GM19463 (cell line): ENCODE measurements at regions not wholly inside any gene's neighbourhood (a gene's known extent, or its start where the extent isn't known, plus 50 kb on each side); places are given as distances from the start of the nearest gene placed in this dataset.

Source experiments
- ATAC-seq: cut with Tn5 transposase; IDR thresholded peaks from one replicate; pipeline ENCODE4 v1.9.1; 2021; ENCODE audit warnings: mild to moderate bottlenecking, moderate library complexity; ENCODE audit not compliant: unreplicated experiment

DNA sequence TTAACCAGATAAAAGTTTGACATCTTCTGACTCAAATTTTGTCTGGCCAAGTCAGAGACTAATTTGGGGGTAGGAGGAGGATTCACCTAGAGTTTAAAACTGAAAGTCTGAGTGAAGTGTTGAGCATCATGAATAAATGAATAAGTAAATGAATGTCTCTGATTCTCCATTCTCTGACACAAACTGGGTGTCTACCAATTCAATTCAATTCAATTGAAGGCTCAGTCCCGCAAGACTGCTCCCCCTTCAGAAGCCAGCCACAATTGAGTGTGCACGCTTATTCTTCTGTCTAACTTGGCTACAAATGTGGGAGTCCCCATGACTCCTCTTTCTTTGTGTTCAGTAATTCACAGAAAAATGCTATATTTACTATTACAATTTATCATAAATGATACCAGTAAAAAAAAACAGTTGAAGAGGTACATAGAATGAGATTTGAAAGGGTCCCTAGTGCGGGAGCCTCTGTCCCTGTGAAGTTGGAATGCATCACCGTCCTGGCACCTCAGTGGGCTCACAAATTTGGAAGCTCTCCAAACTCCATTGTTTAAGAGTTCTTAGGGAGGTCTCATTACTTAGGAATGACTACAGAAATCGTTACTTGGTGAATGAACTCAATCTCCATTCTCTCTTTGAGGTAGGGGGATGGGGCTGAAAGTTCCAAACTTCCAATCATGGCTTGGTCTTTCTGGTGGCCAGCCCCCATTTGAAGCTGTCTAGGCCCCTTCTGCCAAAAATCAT lies 243.7 kb upstream of the PHYHIPL start:
- ATAC-seq: no peak

DNA sequence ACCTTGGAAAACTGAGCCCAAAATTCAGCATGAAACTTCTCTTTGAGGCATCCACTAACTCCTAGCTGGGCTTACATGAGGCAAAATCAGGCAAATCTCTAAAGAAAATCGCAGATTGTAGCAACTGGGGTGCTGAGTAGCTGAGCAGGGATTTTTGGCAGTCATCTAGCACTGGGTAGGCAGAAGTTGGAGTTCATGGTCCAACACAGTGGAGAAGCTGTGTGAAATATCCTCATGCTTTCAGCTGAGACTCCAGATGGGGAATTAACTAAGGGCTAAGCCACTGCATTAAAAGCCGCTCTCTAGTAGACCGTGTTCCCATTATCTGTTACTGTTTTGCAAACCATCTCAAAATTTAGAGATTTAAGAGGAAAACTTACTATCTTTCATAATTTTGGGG lies 240.1 kb upstream of the PHYHIPL start:
- no peak for ATAC-seq

DNA sequence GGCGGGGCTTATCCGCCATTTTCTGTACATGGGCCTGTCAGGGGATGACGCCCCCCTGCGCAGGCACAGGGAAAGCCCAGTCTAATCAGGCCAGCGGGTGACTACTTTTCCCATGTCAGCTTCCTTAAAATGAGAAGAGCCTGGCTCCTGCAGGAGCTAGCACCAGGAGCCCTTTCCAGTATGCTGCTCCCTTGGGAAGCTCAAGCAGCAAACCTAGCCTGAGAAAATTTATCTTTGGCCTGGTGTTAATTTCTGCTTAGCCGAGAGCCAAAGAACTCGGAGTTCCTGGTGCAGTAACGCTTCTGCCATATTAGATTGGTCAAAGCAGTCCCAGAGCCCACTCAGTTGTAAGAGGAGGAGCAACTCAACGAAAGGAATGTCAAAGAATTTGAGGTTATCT lies 239.0 kb upstream of the PHYHIPL start:
- no peak for ATAC-seq

DNA sequence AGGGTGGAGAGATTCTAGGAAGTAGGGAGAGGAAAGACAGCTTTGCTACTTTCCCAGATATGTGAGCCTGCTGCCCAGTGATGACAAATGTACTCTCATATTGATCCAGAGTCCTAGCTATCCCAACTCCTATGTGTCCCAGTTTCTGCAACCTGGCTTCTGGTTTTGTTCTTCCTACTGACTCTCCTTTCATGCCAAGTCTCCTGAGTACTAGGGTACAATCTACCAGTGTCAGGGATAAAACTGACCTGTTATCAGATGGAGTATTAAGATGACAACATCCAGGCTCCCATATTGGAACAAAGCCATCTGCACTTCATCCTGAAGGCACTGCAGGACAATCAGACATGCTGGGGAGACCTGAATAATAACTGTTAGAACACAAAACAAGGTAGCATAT lies 233.7 kb upstream of the PHYHIPL start:
- no peak for ATAC-seq

DNA sequence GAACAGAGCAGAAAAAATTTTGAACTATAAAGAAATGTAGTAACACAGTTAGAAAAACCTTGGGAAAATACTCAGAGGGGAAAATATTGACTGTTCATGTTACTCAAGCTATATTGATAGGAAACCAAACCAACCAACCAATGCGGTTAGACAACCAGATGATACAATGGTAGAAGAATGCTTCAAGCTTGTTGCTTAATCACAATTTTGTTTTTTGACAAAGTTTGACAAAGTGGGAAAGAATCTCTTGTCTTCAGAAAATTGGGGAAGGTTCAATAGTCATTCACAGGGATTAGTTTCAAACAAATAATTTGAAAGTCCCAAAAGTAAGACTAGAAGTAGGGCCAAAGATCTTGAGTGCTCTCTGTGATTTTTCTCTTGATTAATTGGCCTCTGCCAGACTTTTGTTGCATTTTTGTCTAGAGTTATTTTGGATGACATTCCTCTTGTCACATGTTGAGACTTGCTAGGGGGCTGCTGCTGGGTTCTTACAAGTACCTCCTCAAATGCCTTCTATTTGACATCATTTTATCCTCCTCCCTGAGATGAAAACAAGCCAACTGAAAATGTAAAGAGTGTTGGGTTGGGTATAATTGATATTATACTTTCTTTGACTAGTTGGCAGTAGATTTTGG lies 233.1 kb upstream of the PHYHIPL start:
- ATAC-seq: no peak

DNA sequence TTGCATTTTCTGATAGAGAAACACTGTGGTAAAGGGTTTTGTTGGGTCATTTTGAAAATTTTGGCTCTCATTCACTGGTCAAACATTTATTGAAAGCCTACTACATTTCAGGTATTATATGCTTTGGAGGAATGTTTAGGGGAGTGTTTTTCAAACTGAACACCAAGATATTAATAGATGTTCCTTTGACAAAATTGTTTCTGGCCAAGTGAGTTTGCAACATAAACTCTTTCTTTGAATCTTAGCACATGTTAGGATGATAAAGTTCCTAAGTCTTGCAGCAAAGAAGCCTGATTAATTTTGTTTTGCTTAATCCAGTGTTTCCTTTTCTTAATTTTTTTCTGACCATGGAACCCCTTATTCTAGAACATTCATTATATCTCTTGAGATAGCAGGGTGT lies 232.5 kb upstream of the PHYHIPL start:
- no peak for ATAC-seq

DNA sequence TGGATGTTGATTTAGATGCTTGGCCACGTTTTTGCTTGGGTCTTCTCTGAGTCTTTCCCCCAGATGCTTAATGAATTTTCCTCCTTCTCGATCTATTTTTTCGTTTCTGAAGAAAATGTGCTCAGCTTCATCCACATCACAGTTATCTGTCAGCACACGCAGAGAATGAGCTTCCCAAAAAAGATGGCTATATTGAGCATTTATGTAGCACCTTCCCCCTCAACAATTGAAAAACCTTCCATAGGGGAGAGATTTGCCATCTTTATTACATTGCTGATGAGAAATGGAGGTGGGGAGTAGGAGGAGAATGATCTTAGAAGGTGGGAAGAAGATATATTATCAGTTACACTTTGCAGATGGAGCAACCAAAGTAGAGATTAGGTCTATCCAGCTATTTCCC lies 228.1 kb upstream of the PHYHIPL start:
- no peak for ATAC-seq

DNA sequence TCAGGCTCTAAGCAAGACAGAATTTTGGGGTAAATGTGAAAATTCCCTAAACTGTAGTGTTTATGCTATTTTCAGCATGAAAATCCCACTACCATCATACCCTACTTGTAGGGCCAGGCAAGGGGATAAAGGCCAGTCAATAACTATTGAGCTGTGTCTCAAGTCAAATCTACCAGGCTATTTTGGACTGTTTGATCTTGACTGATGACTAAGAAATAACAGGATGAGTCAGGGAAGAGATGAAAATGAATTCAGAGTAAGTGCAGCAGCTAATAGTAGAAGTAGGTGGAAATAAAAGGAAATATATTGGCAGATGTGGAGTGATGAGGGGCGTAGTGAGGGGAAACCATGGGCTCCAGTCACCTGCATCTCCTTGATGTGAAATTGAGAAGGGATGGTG lies 225.8 kb upstream of the PHYHIPL start:
- no peak for ATAC-seq

DNA sequence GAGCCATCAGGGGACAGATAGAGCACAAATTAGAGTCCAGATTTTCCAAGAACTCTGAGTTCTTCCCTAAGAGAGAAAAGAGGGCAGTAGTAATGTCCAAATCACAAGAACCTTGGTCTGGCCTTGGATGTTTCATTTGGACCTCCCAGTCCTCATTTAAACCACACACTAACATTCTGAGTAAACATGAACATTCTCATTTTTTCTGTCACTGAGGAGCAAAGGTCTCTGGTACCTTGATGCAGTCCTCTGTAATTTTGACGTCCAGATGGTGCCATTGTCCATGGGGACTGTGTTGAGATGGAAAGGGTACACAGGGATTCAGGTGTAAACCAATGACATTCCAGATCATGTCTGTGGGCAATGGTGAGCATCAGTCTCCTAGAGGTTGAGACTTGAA lies 225.4 kb upstream of the PHYHIPL start:
- ATAC-seq: no peak

DNA sequence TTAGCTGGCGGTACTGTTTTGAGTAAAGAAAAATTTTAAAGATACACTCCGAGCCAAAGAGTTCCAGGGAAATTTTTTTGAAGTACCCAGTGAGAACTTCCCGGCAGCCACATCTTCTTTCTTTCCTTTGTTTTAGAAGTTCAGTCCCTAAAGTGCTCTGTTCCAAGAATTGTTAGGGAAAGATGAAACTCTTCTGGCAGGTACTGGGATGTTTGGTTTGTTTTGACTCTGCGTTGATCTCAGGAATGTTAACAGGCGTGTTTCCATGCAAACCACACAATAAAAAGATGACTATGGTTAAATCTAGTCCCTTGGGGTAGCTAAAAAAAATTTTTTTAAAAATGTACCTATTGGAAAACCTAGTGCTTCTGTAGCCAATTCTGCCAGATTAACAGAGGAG lies 224.7 kb upstream of the PHYHIPL start:
- no peak for ATAC-seq

DNA sequence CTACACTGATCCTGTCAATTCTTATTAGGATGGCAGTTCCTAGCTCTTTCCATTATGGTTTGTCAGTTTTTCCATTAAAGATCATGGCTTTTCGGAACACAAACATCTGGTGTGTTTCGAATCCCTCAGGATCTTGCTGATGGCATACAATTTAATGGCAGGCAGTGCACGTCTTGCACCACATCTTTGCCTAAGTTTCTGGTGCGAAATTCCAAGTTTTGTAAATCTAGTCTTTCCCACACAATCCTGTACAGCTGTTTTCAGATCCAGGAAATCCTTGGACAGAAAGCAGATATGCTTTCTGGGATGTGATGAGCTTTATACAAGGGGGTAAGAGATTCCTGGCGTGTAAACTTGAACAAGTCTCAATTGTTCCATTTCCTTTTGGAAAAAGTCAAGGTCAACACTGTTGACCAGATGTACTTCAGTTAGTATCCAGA lies 224.3 kb upstream of the PHYHIPL start:
- no peak for ATAC-seq

DNA sequence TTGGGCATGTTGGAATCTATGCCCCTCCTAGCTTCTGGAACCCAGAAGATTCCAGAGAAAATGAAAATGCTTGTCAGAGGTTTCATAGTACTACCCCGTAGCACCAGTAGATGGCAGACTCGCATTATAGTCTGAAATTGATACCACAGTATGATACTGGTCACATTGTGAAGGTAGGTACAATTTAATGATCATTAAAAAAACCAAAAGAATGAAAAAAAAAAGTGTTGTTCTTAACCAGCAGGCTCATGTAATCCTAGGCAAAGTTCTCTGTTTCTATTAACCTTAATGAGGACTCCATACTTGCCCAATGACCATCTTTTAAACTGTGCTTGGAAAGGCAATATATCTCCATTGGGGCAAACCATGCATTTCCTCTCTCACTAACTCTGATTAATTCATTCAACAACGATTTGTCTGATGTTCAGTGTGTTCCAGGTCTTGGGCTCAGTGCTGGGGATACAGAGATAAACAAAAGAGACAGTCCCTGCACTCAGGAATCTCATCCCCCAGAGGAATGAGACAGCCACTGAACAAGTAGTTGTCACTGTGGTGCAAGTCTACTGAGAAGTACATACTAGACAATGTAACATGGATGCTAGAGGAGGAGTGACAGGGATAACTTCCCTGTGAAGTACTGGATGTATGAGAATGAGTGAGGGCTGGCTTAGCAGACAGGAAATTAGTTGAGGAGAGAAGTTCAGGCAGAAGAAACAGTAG lies 223.5 kb upstream of the PHYHIPL start:
- peak; percentile 68 for ATAC-seq

DNA sequence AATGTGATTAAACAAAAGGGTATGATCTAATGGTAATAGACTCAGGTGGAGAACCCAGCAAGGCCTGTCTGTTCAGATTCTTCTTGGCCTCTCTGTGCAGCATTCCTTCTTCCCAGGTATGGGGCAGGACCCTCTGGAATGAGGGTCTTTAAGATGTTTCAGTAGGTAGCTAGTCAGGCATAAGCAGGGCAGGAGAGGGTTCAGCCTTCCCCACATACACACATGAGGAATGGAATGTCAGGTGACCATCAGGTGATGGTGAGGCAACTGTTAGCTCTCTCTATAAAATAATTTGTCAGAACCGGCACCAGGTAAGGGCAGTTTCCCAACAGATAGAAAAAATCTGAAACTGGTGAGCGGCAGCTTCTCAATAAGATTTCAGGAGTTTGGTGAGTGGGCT lies 222.3 kb upstream of the PHYHIPL start:
- ATAC-seq: no peak

DNA sequence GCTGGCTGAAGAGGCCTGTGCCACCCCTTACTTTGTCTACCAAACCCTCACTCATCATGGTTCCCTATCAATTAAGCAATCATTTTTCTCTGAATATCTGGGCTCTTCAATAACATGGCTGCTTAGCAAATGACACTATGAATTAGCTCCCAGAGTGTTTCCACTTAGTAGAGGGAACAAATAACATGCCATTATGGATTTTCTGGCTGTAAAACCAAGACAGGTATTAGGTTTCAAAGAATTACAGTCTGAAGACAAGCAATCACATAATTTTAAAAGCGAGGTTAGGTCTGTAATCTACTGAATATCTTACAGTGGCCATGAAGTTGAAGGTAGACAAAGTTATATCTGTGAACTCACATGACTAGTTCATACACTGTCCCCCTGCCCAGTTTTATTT lies 220.8 kb upstream of the PHYHIPL start:
- ATAC-seq: no peak

DNA sequence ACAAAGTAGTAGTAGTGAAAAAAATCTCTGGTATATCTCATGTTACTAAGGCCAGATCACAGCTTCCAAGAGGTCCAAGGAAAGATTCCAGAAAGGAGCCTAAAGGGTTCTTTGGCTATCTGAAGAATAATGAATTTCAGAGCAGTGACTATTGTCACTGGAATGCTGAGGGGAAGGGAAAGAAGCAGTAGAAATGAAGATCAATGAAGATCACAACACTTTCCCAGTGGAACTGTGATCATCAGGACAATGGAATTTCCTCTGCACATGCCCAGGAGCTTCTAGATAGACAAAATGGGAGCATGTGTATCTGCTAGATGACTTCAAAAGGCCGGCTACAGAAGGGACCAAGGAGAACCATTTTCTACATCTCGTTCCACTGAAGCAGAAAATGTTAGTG lies 219.5 kb upstream of the PHYHIPL start:
- ATAC-seq: no peak

DNA sequence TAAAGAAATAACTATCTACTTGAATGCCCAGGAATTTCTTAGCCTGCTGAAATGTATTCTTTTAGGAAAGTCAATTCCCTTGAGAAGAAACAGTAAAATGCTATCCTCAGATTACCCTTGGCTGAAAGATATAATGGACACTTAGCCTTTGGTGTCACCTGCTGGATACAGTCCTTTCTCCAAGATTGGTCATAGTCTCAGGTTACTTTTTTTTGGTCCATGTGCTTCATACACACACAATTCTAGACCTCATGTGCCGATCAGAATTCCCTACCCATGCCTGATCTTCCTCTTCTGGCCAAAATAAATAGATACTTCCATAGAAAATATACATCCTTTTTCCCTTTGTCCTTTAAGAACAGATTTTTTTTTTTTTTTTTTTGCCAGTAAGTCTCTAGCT lies 218.9 kb upstream of the PHYHIPL start:
- ATAC-seq: no peak

DNA sequence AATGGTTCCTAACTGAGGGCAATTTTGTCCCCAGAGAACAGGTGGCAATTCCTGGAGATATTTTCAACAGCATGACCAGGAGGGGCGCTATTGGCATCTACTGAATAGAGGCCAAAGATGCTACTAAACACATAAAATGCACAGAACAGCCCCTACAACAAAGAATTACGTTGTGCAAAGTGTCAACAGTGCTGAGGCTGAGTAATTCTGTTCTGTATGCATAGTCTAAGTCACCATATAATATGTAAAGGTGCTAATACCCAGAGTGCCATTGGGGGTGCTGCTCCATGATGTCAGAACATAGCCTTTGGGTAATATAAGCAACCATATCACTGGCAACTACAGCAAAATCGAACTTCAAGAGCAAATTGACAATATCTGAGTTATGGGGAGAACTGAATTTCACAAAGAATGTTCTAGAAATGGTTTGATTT lies 213.3 kb upstream of the PHYHIPL start:
- ATAC-seq: no peak

DNA sequence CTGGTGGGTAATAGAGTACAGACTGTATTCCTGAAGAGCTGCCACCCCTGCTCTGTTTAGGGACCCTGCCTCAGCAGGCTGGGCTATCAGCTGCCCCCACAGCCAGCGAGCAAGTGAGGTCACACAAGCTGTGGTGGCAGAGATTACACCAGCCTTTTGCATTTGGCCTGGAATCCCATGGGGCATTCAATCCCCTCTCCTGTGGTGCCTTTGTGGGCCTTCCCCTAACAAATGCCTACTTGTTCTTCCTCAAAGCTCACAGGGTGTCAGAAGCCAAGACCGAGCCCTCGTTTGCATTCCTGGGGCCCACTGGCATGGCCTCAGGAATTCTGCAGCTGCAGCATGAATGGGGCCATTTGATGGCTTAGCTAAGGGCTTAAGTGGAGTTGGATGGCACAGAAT lies 212.7 kb upstream of the PHYHIPL start:
- no peak for ATAC-seq

DNA sequence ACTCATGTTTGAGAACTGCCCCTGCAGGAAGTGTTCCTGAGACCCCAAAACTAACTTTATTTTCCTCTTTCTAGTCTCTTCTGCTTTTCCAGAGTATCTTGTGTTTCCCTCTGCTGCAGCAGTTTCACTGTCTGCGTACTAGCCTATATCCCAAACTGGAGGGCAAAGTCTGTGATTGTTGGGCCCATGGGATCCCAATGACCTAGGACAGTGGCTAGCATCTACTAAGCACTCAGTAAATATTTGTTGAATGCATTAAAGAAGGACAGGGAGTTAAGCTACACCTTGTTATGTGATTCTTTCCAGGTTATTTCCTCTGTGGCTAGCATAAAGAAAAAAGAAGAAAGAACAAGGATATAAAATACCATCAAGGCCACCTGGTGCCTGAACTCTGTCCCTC lies 210.6 kb upstream of the PHYHIPL start:
- no peak for ATAC-seq

DNA sequence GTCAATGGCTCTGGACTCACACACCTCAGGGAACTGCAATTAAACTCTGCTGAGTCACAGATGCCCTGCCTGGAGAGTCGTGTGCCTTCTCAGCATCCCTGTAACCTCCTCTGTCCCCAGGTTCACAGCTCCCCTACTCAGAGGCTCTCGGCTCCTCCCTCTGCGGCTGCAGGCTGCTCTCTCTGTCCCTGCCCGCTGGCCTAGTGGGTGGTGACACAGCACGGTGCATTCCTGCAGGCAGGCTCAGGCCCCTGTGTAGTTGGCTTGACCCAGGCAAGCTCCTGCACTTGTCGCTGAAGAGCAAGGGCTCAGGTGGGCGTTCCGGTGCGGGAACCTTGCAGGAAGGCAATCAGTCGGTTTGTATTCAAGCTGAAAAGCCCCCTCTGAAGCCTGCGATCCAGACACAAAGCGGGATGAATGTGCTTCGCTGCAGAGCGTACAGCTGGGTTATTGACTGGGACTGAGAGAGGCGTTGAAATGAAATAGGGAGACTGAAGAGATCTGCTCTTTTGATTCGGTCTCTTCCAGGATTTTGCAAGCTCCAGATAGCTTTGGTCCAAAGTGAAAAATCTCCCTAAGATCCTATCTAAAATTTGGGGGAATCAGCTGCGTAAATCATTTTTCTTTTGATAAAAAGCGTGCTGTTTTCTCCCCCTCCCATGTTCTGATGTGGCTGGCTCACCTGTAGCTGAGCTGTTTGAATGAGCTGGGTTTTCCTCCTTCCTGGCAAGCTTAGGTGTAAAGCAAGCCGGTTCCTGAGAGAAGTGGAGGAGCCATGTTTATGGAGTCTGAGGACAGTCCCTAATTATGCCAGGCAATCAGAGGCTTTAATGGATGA lies 208.7 kb upstream of the PHYHIPL start:
- peak; percentile 78 for ATAC-seq

DNA sequence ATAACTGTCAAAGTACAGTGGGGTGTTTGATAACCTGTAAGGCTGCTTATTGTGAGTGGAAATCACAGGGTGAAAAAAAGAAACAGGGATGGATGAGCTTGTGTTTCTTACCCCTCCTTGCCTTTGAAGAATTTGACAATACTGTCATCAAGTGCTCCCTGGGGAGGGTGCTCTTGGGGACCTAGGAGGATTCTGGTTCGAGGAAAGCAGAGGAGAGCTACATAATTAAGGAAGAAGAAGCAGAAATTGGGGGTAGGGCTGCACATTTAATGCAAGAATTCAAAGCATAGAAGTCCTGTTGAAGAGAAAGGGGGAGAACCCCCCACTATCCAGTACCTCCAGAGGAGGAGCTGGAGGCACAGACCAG lies 208.1 kb upstream of the PHYHIPL start:
- no peak for ATAC-seq
